IMR-90 (cell line): ENCODE measurements at regions not wholly inside any gene's neighbourhood (a gene's known extent, or its start where the extent isn't known, plus 50 kb on each side); places are given as distances from the start of the nearest gene placed in this dataset.

ENCODE experiments used
- ATAC-seq: fragments of 200-7000 bp; cut with Tn5 transposase; 2 replicates; pipeline ENCODE4 v1.9.1; 2020; ENCODE audit warnings: low read depth, mild to moderate bottlenecking, moderate library complexity
- BruUV-seq: library from RNA; stranded (reverse); fragments of 400-500 nt; replicated peaks from 2 replicates; lab custom pipeline; 2021; lab: Mats Ljungman, UMichigan
- CTCF ChIA-PET: fragments of 300-600 bp; formaldehyde crosslinking; extraction: SDS; loops from one replicate; lab custom pipeline; 2021; ENCODE audit warnings: antibody characterized with exemption; lab: Yijun Ruan, JAX
- POLR2A ChIA-PET: fragments of 300-600 bp; sonication (Branson Sonifier 250); formaldehyde crosslinking; loops from one replicate; lab custom pipeline; 2022; ENCODE audit warnings: antibody characterized with exemption; ENCODE audit not compliant: unreplicated experiment; lab: Charles Lee
- DNase-seq: peaks from one replicate; pipeline ENCODE4 v3.0.0; 2013
- H2AFZ ChIP-seq: replicated peaks from 2 replicates; pipeline ENCODE3; 2013; ENCODE audit warnings: low read length, mild to moderate bottlenecking; ENCODE audit not compliant: poor library complexity
- H2AK5ac ChIP-seq: 2 replicates; pipeline ENCODE4 v1.6.1; 2013; ENCODE audit warnings: low read depth, low read length, inconsistent platforms
- H2AK9ac ChIP-seq: replicated peaks from 2 replicates; pipeline ENCODE3; 2013; ENCODE audit warnings: mild to moderate bottlenecking, low read depth, low read length, moderate library complexity; ENCODE audit not compliant: poor library complexity
- H2BK120ac ChIP-seq: 2 replicates; pipeline ENCODE4 v1.6.1; 2013; ENCODE audit warnings: low read depth, low read length, inconsistent platforms
- H2BK15ac ChIP-seq: 3 replicates; pipeline ENCODE4 v1.6.1; 2013; ENCODE audit warnings: low read depth, low read length, inconsistent platforms
- H2BK20ac ChIP-seq: 2 replicates; pipeline ENCODE4 v1.6.1; 2013; ENCODE audit warnings: low read depth, mild to moderate bottlenecking, inconsistent platforms, low read length, moderate library complexity
- H2BK5ac ChIP-seq: 2 replicates; pipeline ENCODE4 v1.6.1; 2013; ENCODE audit warnings: mild to moderate bottlenecking, low read depth, low read length, inconsistent platforms; ENCODE audit not compliant: poor library complexity, severe bottlenecking
- H3K14ac ChIP-seq: replicated peaks from 2 replicates; pipeline ENCODE4 v1.6.1; 2013; ENCODE audit warnings: low read depth, low read length, inconsistent platforms
- H3K18ac ChIP-seq: 2 replicates; pipeline ENCODE4 v1.6.1; 2013; ENCODE audit warnings: low read depth, low read length, control low read depth
- H3K23ac ChIP-seq: 2 replicates; pipeline ENCODE4 v1.6.1; 2013; ENCODE audit warnings: low read depth, low read length, inconsistent platforms
- H3K27ac ChIP-seq: 2 replicates; pipeline ENCODE4 v1.5.1; 2013; ENCODE audit warnings: mild to moderate bottlenecking, control low read depth, low read length; ENCODE audit not compliant: insufficient read depth
- H3K27me3 ChIP-seq: 2 replicates; pipeline ENCODE4 v1.6.1; 2013; ENCODE audit warnings: low read length; ENCODE audit not compliant: control insufficient read depth, insufficient read depth
- H3K36me3 ChIP-seq: 2 replicates; pipeline ENCODE4 v1.6.1; 2013; ENCODE audit warnings: low read length, mixed read lengths; ENCODE audit not compliant: control insufficient read depth, insufficient read depth
- H3K4ac ChIP-seq: 2 replicates; pipeline ENCODE4 v1.6.1; 2013; ENCODE audit warnings: low read depth, low read length, inconsistent platforms
- H3K4me1 ChIP-seq: 2 replicates; pipeline ENCODE4 v1.6.1; 2013; ENCODE audit warnings: low read length, mixed read lengths; ENCODE audit not compliant: control insufficient read depth, insufficient read depth
- H3K4me2 ChIP-seq: 2 replicates; pipeline ENCODE4 v1.6.1; 2013; ENCODE audit warnings: low read depth, mild to moderate bottlenecking, control low read depth, low read length, moderate library complexity
- H3K4me3 ChIP-seq: 2 replicates; pipeline ENCODE4 v1.5.1; 2013; ENCODE audit warnings: low read depth, mild to moderate bottlenecking, control low read depth, low read length, moderate library complexity; ENCODE audit not compliant: insufficient read depth
- H3K56ac ChIP-seq: 2 replicates; pipeline ENCODE4 v1.6.1; 2013; ENCODE audit warnings: low read length, inconsistent platforms; ENCODE audit not compliant: insufficient read depth; ENCODE audit errors: extremely low read depth
- H3K79me1 ChIP-seq, 2 experiments: 2 replicates each; pipeline ENCODE4 v1.6.1; 2013; ENCODE audit warnings: low read length in 2 of 2, inconsistent platforms in 1 of 2, low read depth in 1 of 2
- H3K9ac ChIP-seq: 2 replicates; pipeline ENCODE4 v1.6.1; 2013; ENCODE audit warnings: low read depth, low read length, control low read depth
- H3K9me1 ChIP-seq: 2 replicates; pipeline ENCODE4 v1.6.1; 2013; ENCODE audit warnings: low read length, inconsistent platforms; ENCODE audit not compliant: insufficient read depth
- H3K9me3 ChIP-seq: 2 replicates; pipeline ENCODE4 v1.6.1; 2013; ENCODE audit warnings: low read length; ENCODE audit not compliant: control insufficient read depth, insufficient read depth
- H4K20me1 ChIP-seq: 2 replicates; pipeline ENCODE4 v1.6.1; 2013; ENCODE audit warnings: low read length, inconsistent platforms; ENCODE audit not compliant: insufficient read depth
- H4K5ac ChIP-seq: 2 replicates; pipeline ENCODE4 v1.6.1; 2013; ENCODE audit warnings: mild to moderate bottlenecking, low read depth, low read length, control low read depth
- H4K8ac ChIP-seq, 2 experiments: 2 replicates each; pipeline ENCODE4 v1.6.1; 2013; ENCODE audit warnings: low read depth in 2 of 2, low read length in 2 of 2, control low read depth in 1 of 2, inconsistent platforms in 1 of 2
- H4K91ac ChIP-seq: 2 replicates; pipeline ENCODE4 v1.6.1; 2013; ENCODE audit warnings: low read depth, low read length, inconsistent platforms; ENCODE audit not compliant: insufficient read depth
- BHLHE40 ChIP-seq: fragments of 150-350 bp; IDR thresholded peaks from 2 replicates; pipeline ENCODE4 v1.6.1; 2016; ENCODE audit warnings: mild to moderate bottlenecking, low read depth, low read length
- CEBPB ChIP-seq: IDR thresholded peaks from 2 replicates; pipeline ENCODE4 v1.6.1; 2012; ENCODE audit warnings: low read depth, low read length, improper control_type of control experiment
- CHD1 ChIP-seq: IDR thresholded peaks from 2 replicates; pipeline ENCODE4 v1.6.1; 2012; ENCODE audit warnings: low read depth, low read length, improper control_type of control experiment
- CTCF ChIP-seq: conservative IDR thresholded peaks from 2 replicates; pipeline ENCODE4 v1.5.1; 2012; ENCODE audit warnings: mild to moderate bottlenecking, low read depth, low read length, improper control_type of control experiment
- MAZ ChIP-seq: IDR thresholded peaks from 2 replicates; pipeline ENCODE4 v1.6.1; 2012; ENCODE audit warnings: low read depth, mild to moderate bottlenecking, low read length, improper control_type of control experiment, moderate library complexity, borderline replicate concordance
- MXI1 ChIP-seq: IDR thresholded peaks from 2 replicates; pipeline ENCODE4 v1.6.1; 2012; ENCODE audit warnings: low read depth, mild to moderate bottlenecking, low read length, moderate library complexity, borderline replicate concordance
- NFE2L2 ChIP-seq: fragments of 150-350 bp; IDR thresholded peaks from 2 replicates; pipeline ENCODE4 v1.6.1; 2016; ENCODE audit warnings: low read depth, mild to moderate bottlenecking, low read length
- POLR2A ChIP-seq: IDR thresholded peaks from 2 replicates; pipeline ENCODE4 v1.6.1; 2012; ENCODE audit warnings: mild to moderate bottlenecking, low read depth, low read length
- RAD21 ChIP-seq: IDR thresholded peaks from 2 replicates; pipeline ENCODE4 v1.6.1; 2012; ENCODE audit warnings: low read length, improper control_type of control experiment
- RCOR1 ChIP-seq: IDR thresholded peaks from 2 replicates; pipeline ENCODE4 v1.6.1; 2012; ENCODE audit warnings: mild to moderate bottlenecking, low read length, improper control_type of control experiment; ENCODE audit not compliant: insufficient replicate concordance
- RFX5 ChIP-seq: IDR thresholded peaks from 2 replicates; pipeline ENCODE4 v1.8.0; 2012; ENCODE audit warnings: low read depth, mild to moderate bottlenecking, low read length, moderate library complexity
- SMC3 ChIP-seq: fragments of 150-350 bp; IDR thresholded peaks from 2 replicates; pipeline ENCODE4 v1.6.1; 2016; ENCODE audit warnings: low read depth, mild to moderate bottlenecking, antibody characterized with exemption, low read length, moderate library complexity
- USF2 ChIP-seq: fragments of 150-350 bp; IDR thresholded peaks from 2 replicates; pipeline ENCODE4 v1.6.1; 2017; ENCODE audit warnings: mild to moderate bottlenecking, antibody characterized with exemption, low read length, low read depth
- WGBS, 2 experiments: methylation state at CpG; one replicate each; pipeline versions ENCODE4 v1.1.5 to v1.1.7; 2013; ENCODE audit warnings: missing lambda C conversion rate in 2 of 2; ENCODE audit not compliant: insufficient read length in 1 of 2; ENCODE audit errors: extremely low coverage in 2 of 2; 5-methylcytosine and 5-hydroxymethylcytosine counted together
- dilution Hi-C: fragments of 300-500 bp; cut with HindIII; formaldehyde crosslinking; loops from one replicate; pipeline ENCODE4 v1.14.3; 2018; ENCODE audit warnings: low sequenced_read_pairs; ENCODE audit not compliant: unreplicated experiment
- in situ Hi-C: fragments of 300-500 bp; cut with MboI; formaldehyde crosslinking; loops from 3 replicates; pipeline ENCODE4 v1.14.3; 2019; ENCODE audit warnings: low sequenced_read_pairs, inconsistent platforms, mixed read lengths
- intact Hi-C: fragments of 100-400 bp; cut with micrococcal nuclease; formaldehyde crosslinking; loops from 2 replicates; pipeline ENCODE4 v1.10.0; 2022
- TF ChIP-seq, protein P1 (sequence below): fragments of 150-350 bp; IDR thresholded peaks from 2 replicates; pipeline ENCODE4 v1.6.1; 2016; ENCODE audit warnings: low read depth, mild to moderate bottlenecking, low read length, moderate library complexity, borderline replicate concordance

DNA sequence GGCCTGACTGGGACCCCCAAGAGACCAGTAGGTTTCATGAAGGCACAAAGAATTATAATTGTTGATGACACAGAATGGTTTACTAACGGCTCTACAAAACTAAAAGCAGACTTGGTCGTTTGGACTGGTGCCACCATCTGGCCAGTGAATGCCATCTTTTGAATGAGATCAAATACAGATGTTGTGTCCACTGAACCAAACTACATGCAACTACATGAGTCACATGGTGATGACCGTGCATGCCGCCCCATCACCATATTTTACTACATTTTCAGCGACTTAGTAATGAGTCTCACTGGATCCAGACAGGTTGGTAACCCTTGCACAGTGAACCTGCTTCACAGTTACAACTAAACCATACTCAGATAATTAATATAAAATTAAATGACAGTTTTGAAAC lies 803.3 kb downstream of the DIPK2A start:
- Histone ChIP-seq H3K4me3 (no peak overlapping the region), H3K9me1 (no peaks in the 10 kb centered on the region), H3K4ac (no peak overlapping the region), H3K18ac (no peak overlapping the region), H3K4me1 (no peaks in the 10 kb centered on the region), H3K79me1 (no peaks in the 10 kb centered on the region), H3K9me3 (peaks cover 2% of the 10 kb centered on the region; the same call in 1 of the 2 replicates), H4K5ac (no peak overlapping the region), H3K56ac (no peak overlapping the region), H2BK120ac (no peak overlapping the region), H2BK20ac (no peak overlapping the region), H4K8ac (no peak overlapping the region), H3K27ac (no peak overlapping the region), H2AK5ac (no peak overlapping the region), H2AFZ (no peak overlapping the region), H3K9ac (no peak overlapping the region), H2AK9ac (no peak overlapping the region), H3K14ac (no peak overlapping the region), H4K20me1 (no peaks in the 10 kb centered on the region), H3K36me3 (no peaks in the 10 kb centered on the region), H3K23ac (no peak overlapping the region), H2BK15ac (no peak overlapping the region), H2BK5ac (no peak overlapping the region), H4K91ac (no peak overlapping the region), H3K4me2 (no peak overlapping the region), H3K27me3 (no peaks in the 10 kb centered on the region)
- 55% methylated on average over 2 of the region's 5 CpGs; no CpG with 5 or more reads in 1 of the 2 experiments for WGBS, 2 experiments
- ChIA-PET POLR2A (no interaction called here), CTCF (no interaction called here)
- no TSS peak for BruUV-seq
- DNase-seq, result no peak
- in situ Hi-C loops, result no loop called here
- dilution Hi-C loops, result no loop called here
- no peak for ATAC-seq
- TF ChIP-seq, protein P1, sequence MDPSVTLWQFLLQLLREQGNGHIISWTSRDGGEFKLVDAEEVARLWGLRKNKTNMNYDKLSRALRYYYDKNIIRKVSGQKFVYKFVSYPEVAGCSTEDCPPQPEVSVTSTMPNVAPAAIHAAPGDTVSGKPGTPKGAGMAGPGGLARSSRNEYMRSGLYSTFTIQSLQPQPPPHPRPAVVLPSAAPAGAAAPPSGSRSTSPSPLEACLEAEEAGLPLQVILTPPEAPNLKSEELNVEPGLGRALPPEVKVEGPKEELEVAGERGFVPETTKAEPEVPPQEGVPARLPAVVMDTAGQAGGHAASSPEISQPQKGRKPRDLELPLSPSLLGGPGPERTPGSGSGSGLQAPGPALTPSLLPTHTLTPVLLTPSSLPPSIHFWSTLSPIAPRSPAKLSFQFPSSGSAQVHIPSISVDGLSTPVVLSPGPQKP, result no peak
- TF ChIP-seq CHD1 (no peak), SMC3 (no peak), USF2 (no peak), POLR2A (no peak), CEBPB (no peak), BHLHE40 (no peak), MAZ (no peak), NFE2L2 (no peak), CTCF (no peak), RFX5 (no peak), RCOR1 (no peak), RAD21 (no peak), MXI1 (no peak)
- intact Hi-C loops, result loop anchor here (10.0 kb wide), 1 partner anchor 610 kb away; no protein-coding TSS in a partner anchor
